Endothelial cell of umbilical vein (primary cell): ENCODE measurements at regions not wholly inside any gene's neighbourhood (a gene's known extent, or its start where the extent isn't known, plus 50 kb on each side); places are given as distances from the start of the nearest gene placed in this dataset.

ENCODE experiments used
- BruUV-seq: library from RNA; stranded (reverse); fragments of 400-500 nt; replicated peaks from 2 replicates; lab custom pipeline; 2021; lab: Mats Ljungman, UMichigan
- CTCF ChIA-PET: fragments of 300-600, 350-600 bp; sonication (Branson Sonifier 250); formaldehyde crosslinking; loops from one replicate; lab custom pipeline; 2021; ENCODE audit warnings: antibody characterized with exemption, inconsistent platforms; lab: Charles Lee
- POLR2A ChIA-PET: fragments of 300-600, 350-600 bp; sonication (Branson Sonifier 250); formaldehyde crosslinking; loops from one replicate; lab custom pipeline; 2021; ENCODE audit warnings: antibody characterized with exemption, inconsistent platforms; lab: Charles Lee
- DNase-seq: peaks from one replicate; pipeline ENCODE4 v3.0.0-alpha.2; 2011; ENCODE audit warnings: low read depth, low spot score
- FAIRE-seq: peaks from 2 replicates; lab custom pipeline; 2011; peaks lifted over from hg19 to GRCh38; lab: Jason Lieb, UNC
- H2AFZ ChIP-seq: 2 replicates; pipeline ENCODE4 v1.6.0; 2012; ENCODE audit warnings: low read depth, low read length, control low read depth, inconsistent platforms
- H3K27ac ChIP-seq: 2 replicates; pipeline ENCODE4 v1.5.1; 2011; ENCODE audit warnings: low read depth, mild to moderate bottlenecking, control low read depth, low read length, moderate library complexity; ENCODE audit not compliant: insufficient read depth
- H3K27me3 ChIP-seq, 2 experiments: 2 replicates each; pipeline versions ENCODE4 v1.6.0 to v1.6.1; 2011; ENCODE audit warnings: low read length in 2 of 2, mixed read lengths in 1 of 2; ENCODE audit not compliant: control insufficient read depth in 2 of 2, insufficient read depth in 2 of 2
- H3K36me3 ChIP-seq, 2 experiments: 2 replicates in 1 of 2; 3 replicates in 1 of 2; pipeline ENCODE4 v1.5.1; 2011; ENCODE audit warnings: low read length in 2 of 2, mild to moderate bottlenecking in 1 of 2, moderate library complexity in 1 of 2; ENCODE audit not compliant: control insufficient read depth in 2 of 2, insufficient read depth in 2 of 2; ENCODE audit errors: extremely low read depth in 1 of 2
- H3K4me1 ChIP-seq: 3 replicates; pipeline ENCODE4 v1.5.1; 2011; ENCODE audit warnings: mild to moderate bottlenecking, low read length; ENCODE audit not compliant: control insufficient read depth, insufficient read depth; ENCODE audit errors: extremely low read depth
- H3K4me2 ChIP-seq: 2 replicates; pipeline ENCODE4 v1.6.1; 2011; ENCODE audit warnings: low read length, control low read depth, mixed read lengths; ENCODE audit not compliant: insufficient read depth
- H3K4me3 ChIP-seq, 3 experiments: fragments of 200-600 bp in 1 of 3; sonication (generic), shearing (Covaris generic) in 1 of 3; replicated peaks in 1 of 3; 2 replicates each; pipeline ENCODE4 v1.5.1; 2011 to 2016; ENCODE audit warnings: control low read depth in 3 of 3, low read length in 3 of 3, mild to moderate bottlenecking in 2 of 3, inconsistent platforms in 1 of 3, low read depth in 1 of 3, moderate library complexity in 1 of 3; ENCODE audit not compliant: insufficient read depth in 1 of 3
- H3K79me2 ChIP-seq: 2 replicates; pipeline ENCODE4 v1.6.0; 2012; ENCODE audit warnings: low read length, inconsistent platforms; ENCODE audit not compliant: control insufficient read depth, insufficient read depth
- H3K9ac ChIP-seq: replicated peaks from 2 replicates; pipeline ENCODE3; 2011; ENCODE audit warnings: low read length, control low read depth; ENCODE audit not compliant: insufficient read depth; ENCODE audit errors: extremely low read depth
- H3K9me1 ChIP-seq: replicated peaks from 3 replicates; pipeline ENCODE4 v1.6.0; 2011; ENCODE audit warnings: mild to moderate bottlenecking, low read length; ENCODE audit not compliant: control insufficient read depth, insufficient read depth; ENCODE audit errors: extremely low read depth
- H3K9me3 ChIP-seq: replicated peaks from 2 replicates; pipeline ENCODE4 v1.5.1; 2012; ENCODE audit warnings: low read length, inconsistent platforms; ENCODE audit not compliant: control insufficient read depth, insufficient read depth
- H4K20me1 ChIP-seq: replicated peaks from 2 replicates; pipeline ENCODE3; 2011; ENCODE audit warnings: mild to moderate bottlenecking, low read length; ENCODE audit not compliant: control insufficient read depth, insufficient read depth; ENCODE audit errors: extremely low read depth
- CTCF ChIP-seq, 2 donors: IDR thresholded peaks; 1 replicate in 1 of 2; 2 replicates in 1 of 2; pipeline ENCODE4 v1.5.1; 2011; ENCODE audit warnings: low read length in 2 of 2, mild to moderate bottlenecking in 2 of 2, moderate library complexity in 2 of 2, control low read depth in 1 of 2, inconsistent platforms in 1 of 2, low read depth in 1 of 2; ENCODE audit not compliant: insufficient read depth in 1 of 2; ENCODE audit errors: extremely low read depth in 1 of 2
- EZH2 ChIP-seq: IDR thresholded peaks from 2 replicates; pipeline ENCODE4 v1.6.1; 2012; ENCODE audit warnings: borderline replicate concordance, low read depth, mild to moderate bottlenecking, moderate library complexity, low read length, inconsistent platforms; ENCODE audit not compliant: severe bottlenecking
- FOS ChIP-seq: IDR thresholded peaks from 2 replicates; pipeline ENCODE4 v1.6.1; 2011; ENCODE audit warnings: mild to moderate bottlenecking, low read length, moderate library complexity, borderline replicate concordance; ENCODE audit not compliant: insufficient read depth
- GATA2 ChIP-seq: IDR thresholded peaks from 2 replicates; pipeline ENCODE4 v1.7.0; 2011; ENCODE audit warnings: low read depth, mild to moderate bottlenecking, moderate library complexity, mixed read lengths, low read length; ENCODE audit not compliant: insufficient read length, insufficient read depth
- JUN ChIP-seq: IDR thresholded peaks from 2 replicates; pipeline ENCODE4 v1.6.1; 2011; ENCODE audit warnings: borderline replicate concordance, low read depth; ENCODE audit not compliant: insufficient read length, insufficient read depth
- MAX ChIP-seq: IDR thresholded peaks from 2 replicates; pipeline ENCODE4 v1.6.1; 2011; ENCODE audit not compliant: insufficient read depth, insufficient read length
- MYC ChIP-seq: IDR thresholded peaks from one replicate; pipeline ENCODE4 v1.6.1; 2011; ENCODE audit warnings: mild to moderate bottlenecking, low read depth, low read length
- POLR2A ChIP-seq: IDR thresholded peaks from 2 replicates; pipeline ENCODE4 v1.6.1; 2012; ENCODE audit warnings: low read depth, mild to moderate bottlenecking, control low read depth, low read length
- POLR2AphosphoS5 ChIP-seq: IDR thresholded peaks from 2 replicates; pipeline ENCODE4 v1.6.1; 2012; ENCODE audit warnings: low read depth, mild to moderate bottlenecking, control low read depth, low read length, moderate library complexity; ENCODE audit not compliant: insufficient read depth
- dilution Hi-C: fragments of 300-500 bp; cut with MboI; formaldehyde crosslinking; loops from one replicate; pipeline ENCODE4 v1.15.0; 2019; ENCODE audit warnings: low sequenced_read_pairs; ENCODE audit not compliant: extremely low pct_ligation_motif_present
- intact Hi-C: fragments of 100-400 bp; cut with micrococcal nuclease; formaldehyde crosslinking; loops from one replicate; pipeline ENCODE4 v1.10.0; 2022

GRCh38 chr1:83641206-83641658 lies 357.7 kb downstream of the TTLL7 start:
- Histone ChIP-seq H3K9ac (no peak overlapping the region), H3K27me3 (no peaks in the 10 kb centered on the region), H3K4me1 (no peaks in the 10 kb centered on the region), H3K4me2 (no peak overlapping the region), H3K4me3 (no peak overlapping the region), H3K27ac (no peak overlapping the region), H4K20me1 (no peaks in the 10 kb centered on the region), H3K79me2 (no peaks in the 10 kb centered on the region), H3K36me3 (no peaks in the 10 kb centered on the region), H3K9me3 (no peaks in the 10 kb centered on the region), H2AFZ (no peak overlapping the region), H3K9me1 (no peaks in the 10 kb centered on the region)
- intact Hi-C loops (no loop called here), dilution Hi-C loops (no loop called here)
- no peak for DNase-seq
- ChIA-PET POLR2A (no interaction called here), CTCF (no interaction called here)
- no peak for FAIRE-seq
- BruUV-seq, result no TSS peak
- TF ChIP-seq POLR2AphosphoS5, result no peak
- no peak for TF ChIP-seq CTCF (IDR thresholded peaks at IDR 0.05; ENCODE audit: extremely low read depth in 1 of 2, insufficient read depth in 1 of 2, low read depth in 1 of 2, low read length in 2 of 2)
- TF ChIP-seq MYC, result no peak
- TF ChIP-seq JUN, result no peak
- no peak for TF ChIP-seq FOS

- POLR2A ChIA-PET, result no interaction called here
- TF ChIP-seq POLR2AphosphoS5 (no peak), JUN (no peak), POLR2A (no peak), CTCF (IDR thresholded peaks at IDR 0.05; ENCODE audit: extremely low read depth in 1 of 2, insufficient read depth in 1 of 2, low read depth in 1 of 2, low read length in 2 of 2) (no peak), MYC (no peak), GATA2 (no peak), FOS (no peak), EZH2 (no peak), MAX (no peak)
- no TSS peak for BruUV-seq
Measured at GRCh38 chr1:83639785-83640184, 359.1 kb downstream of the TTLL7 start.

More at GRCh38 chr1:83639785-83640184, 359.1 kb downstream of the TTLL7 start:
- no peak overlapping the region for H2AFZ ChIP-seq
- CTCF ChIA-PET, result no interaction called here
- no peak for FAIRE-seq
- DNase-seq, result no peak
- no peaks in the 10 kb centered on the region for H4K20me1 ChIP-seq
- no peaks in the 10 kb centered on the region for H3K4me1 ChIP-seq
- H3K9ac ChIP-seq, result no peak overlapping the region
- H3K36me3 ChIP-seq, result no peaks in the 10 kb centered on the region
- H3K4me3 ChIP-seq, result no peak overlapping the region
- H3K27me3 ChIP-seq, result no peaks in the 10 kb centered on the region
- no peak overlapping the region for H3K27ac ChIP-seq
- no peaks in the 10 kb centered on the region for H3K9me1 ChIP-seq
- H3K9me3 ChIP-seq, result no peaks in the 10 kb centered on the region
- H3K4me2 ChIP-seq, result no peak overlapping the region
- H3K79me2 ChIP-seq, result no peaks in the 10 kb centered on the region
- dilution Hi-C loops, result no loop called here
- intact Hi-C loops, result no loop called here
